GM19043 (cell line): ENCODE measurements at regions not wholly inside any gene's neighbourhood (a gene's known extent, or its start where the extent isn't known, plus 50 kb on each side); places are given as distances from the start of the nearest gene placed in this dataset.
"Not testable (repeated sequence)": the region's sequence is repeated elsewhere in the genome, so short reads cannot be mapped to it uniquely, and the experiment has no call there.

Experiments used
- ATAC-seq: cut with Tn5 transposase; IDR thresholded peaks from one replicate; pipeline ENCODE4 v1.9.1; 2021; ENCODE audit warnings: low read depth; ENCODE audit not compliant: unreplicated experiment

GRCh38 chr11:80779905-80780605 lies 1339.2 kb upstream of the TENM4 start:
- ATAC-seq: no peak

- ATAC-seq: no peak
These were observed 1338.1 kb upstream of the TENM4 start for GRCh38 chr11:80778941-80779340.

DNA sequence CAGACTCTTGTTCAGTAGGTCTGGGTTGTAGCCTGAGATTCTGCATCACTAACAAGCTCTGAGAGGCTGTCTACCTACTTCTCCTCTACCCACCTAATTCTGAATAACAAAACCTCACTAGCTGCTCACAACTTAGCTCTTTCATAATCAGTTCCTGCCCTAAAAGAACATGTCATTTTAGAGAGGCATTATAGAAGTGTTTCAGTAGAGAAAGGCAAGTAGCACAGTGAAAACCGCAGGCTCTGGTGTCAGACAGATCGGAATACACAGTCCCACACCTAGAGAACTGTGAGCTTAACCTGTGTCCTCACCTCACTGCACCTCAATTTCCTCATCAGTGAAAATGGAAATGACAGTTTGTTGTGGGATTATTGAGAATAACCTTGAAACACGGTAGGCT lies 1337.6 kb upstream of the TENM4 start:
- no peak for ATAC-seq

GRCh38 chr11:80773919-80774318 lies 1333.1 kb upstream of the TENM4 start:
- no peak for ATAC-seq

- no peak for ATAC-seq
These were observed 1330.2 kb upstream of the TENM4 start for GRCh38 chr11:80771017-80771416.

- no peak for ATAC-seq
These were observed 1318.0 kb upstream of the TENM4 start for GRCh38 chr11:80758787-80759186.

DNA sequence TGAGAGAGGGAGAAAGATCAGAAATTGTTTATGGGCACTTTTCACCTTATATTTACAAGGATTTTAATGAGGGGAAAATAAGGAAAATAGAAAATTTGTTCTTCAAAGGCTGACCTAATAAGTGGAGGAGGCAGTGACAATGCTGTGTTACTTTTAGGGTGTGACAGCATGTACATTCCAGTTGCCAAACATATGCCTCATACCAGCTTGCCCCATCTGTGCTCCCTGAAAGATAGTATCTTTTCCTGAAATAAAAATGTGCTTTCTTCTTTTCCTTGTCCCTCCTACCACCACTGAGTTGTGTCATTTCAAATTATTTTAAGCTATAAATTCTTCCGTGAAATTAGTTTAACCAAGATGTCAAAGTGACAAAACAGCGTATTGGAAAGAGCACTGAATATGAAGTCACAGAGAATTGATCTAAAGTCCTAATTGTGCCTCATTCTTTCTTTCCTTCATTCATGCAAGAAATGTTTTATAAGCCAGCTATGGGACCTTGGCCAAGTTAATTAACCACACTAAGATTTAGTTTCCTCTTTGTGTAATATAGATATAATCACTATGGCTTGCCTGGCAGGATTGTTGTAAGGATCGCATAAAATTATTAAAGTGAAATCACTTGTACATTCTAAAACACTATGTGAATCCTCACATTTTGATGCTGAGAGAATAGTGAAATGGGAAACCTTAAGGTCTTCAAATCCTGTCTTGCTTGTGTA lies 1307.5 kb upstream of the TENM4 start:
- no peak for ATAC-seq

GRCh38 chr11:80746300-80746699 lies 1305.5 kb upstream of the TENM4 start:
- ATAC-seq: no peak

- no peak for ATAC-seq
These were observed 1304.6 kb upstream of the TENM4 start for GRCh38 chr11:80745416-80745815.

DNA sequence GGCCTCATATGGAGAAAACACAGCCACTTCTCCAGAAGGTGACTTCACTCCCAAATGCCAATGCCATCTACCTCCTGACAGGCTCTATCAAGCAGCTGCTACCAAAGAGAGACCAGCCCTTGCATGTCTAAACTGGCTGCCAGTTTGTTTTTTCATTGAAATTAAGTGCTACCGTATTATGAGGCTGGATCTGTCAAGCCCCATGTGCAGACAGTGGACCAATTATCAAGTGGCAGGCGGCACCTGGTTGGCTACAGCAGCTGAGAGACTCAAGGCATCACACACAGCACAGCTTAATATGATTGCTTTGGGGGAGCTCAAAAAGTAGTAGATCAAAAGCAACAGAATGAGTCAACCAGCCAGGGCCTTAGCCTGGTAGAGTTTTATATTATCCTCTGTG lies 1293.0 kb upstream of the TENM4 start:
- ATAC-seq: no peak

- no peak for ATAC-seq
These were observed 1292.5 kb upstream of the TENM4 start for GRCh38 chr11:80733361-80733760.

DNA sequence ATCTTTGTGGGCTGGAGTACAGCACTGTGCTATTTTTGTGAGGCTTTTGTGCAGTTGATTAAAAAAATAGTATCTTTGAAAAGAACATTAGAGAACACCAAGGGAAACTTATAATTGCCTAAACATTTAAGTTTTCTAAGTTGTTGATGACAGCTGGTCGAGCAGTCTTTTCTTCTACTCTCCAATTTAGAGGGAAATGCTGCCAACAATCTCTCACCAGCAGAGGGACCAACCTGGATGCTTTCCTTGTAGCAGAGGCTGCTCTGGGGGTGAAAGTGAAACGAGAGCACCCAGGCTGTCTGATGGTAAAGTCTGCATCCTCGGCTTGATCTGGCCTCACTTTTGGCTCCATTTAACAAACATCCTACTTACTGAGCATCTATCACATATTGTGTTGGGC lies 1286.5 kb upstream of the TENM4 start:
- peak; percentile 82 for ATAC-seq

DNA sequence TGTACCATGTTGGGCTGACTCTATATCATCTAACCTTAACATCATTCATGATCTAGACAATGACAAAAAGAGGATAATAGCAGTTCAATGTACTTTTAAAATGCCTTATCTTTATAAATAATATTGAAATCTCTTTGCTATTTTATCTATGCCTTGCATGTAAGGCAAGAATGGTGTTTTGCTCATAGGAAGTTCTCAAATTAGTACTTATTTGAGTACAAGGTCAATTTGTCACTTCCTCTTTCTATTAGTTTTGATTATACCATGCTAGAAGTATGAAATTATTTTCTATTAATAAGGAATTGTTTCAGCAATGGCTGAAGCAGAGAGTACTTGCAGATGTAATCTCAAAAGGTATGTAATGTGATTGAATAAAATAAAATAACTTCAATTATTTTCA lies 1285.4 kb upstream of the TENM4 start:
- no peak for ATAC-seq

- no peak for ATAC-seq
These were observed 1283.5 kb upstream of the TENM4 start for GRCh38 chr11:80724366-80724765.

DNA sequence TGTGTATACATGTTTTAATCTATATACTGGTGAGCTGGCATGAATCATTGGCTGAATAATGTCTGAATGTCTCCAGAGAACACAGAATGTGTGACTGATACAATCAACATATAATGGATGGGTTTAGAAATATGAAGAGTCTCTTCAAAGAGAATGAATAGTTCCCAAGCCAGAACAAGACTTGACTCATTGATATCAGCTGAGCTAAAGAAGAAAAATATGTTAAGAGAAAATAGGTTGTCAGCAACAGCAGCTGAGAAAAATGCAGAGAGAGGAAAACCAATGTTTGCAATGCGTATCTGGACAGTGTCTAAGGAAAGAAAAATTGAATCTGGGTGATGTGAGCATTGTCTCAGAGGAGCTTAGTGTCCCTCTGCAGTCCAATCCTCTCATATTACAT lies 1281.8 kb upstream of the TENM4 start:
- no peak for ATAC-seq

DNA sequence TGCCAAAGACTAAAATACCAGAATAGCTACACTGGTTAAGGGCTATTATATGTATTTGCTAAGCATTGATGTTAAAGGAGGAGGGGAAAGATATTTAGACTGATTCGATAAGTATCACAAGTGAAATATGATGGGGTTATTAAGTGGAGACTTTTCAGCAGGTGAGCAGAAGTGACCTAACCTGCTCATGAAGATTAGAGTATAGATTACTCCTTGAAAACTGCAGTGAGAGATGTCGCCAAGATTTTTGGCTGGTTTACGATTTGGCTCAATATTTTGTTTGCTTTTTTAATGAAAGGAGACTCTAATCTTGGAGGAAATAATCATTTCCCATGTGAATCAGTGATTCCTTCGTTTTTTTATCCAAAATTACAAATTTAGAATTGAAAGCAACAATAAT lies 1279.5 kb upstream of the TENM4 start:
- ATAC-seq: no peak

- no peak for ATAC-seq
These were observed 1278.4 kb upstream of the TENM4 start for GRCh38 chr11:80719292-80719646.

DNA sequence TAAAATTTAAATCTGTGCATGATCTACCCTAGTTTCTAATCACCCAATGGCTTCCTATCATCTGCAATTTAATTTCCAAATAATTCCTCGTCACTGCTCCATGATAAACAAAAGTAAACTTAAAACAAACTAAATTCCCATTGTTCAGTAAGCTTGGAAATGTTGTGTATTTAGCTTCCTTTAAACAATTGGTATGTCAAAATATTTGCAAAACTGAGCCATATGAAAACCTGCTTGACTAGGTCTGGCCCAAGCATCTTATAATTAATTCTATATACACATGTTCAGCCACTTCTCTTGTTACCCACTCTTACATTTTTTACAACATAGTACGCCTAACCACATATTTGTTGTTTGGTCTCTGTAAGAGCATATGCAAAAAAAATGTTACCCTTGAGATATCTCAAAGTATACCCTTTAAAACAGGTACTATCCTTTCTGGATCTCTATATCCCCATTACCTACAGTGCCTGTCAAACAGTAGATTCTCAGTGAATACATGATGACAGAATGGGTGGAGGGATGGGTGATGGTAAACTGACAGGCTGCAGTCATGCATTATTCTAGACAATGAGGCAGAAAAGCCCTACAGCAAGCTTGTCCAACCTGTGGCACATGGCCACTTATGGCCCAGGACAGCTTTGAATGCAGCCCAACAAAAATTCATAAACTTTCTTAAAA lies 1277.9 kb upstream of the TENM4 start:
- no peak for ATAC-seq

- ATAC-seq: no peak
These were observed 1261.4 kb upstream of the TENM4 start for GRCh38 chr11:80702264-80702663.

DNA sequence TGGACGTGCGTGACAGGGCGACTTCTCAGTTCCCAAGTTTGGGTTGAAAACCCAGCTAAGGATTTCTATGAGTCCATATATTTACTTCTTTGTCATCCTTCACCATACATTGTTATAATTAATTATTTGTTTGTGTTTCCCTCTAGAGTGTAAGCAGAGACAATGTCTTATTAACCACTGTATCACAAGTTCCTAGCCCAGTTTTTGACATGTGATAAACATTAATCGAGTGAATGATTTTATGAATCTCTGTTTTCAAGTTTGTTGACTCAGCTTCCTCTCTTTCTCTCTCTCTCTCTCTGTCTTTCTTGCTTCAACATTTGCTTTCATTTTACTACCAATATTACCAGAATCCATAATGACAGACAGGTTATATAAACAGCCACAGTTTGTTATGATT lies 1259.6 kb upstream of the TENM4 start:
- no peak for ATAC-seq

GRCh38 chr11:80699406-80700177 lies 1258.8 kb upstream of the TENM4 start:
- not testable (repeated sequence) for ATAC-seq
